HCT116 (cell line): ENCODE measurements at regions not wholly inside any gene's neighbourhood (a gene's known extent, or its start where the extent isn't known, plus 50 kb on each side); places are given as distances from the start of the nearest gene placed in this dataset.

ENCODE experiments used
- ATAC-seq: fragments of 200-7000 bp; cut with Tn5 transposase; 2 replicates; pipeline ENCODE4 v1.9.1; 2020; ENCODE audit warnings: mild to moderate bottlenecking, moderate library complexity
- BruUV-seq: library from RNA; stranded (reverse); fragments of 400-500 nt; replicated peaks from 2 replicates; lab custom pipeline; 2021; lab: Mats Ljungman, UMichigan
- CTCF ChIA-PET: fragments of 300-600 bp; sonication (Branson Sonifier 250); formaldehyde crosslinking; loops from one replicate; lab custom pipeline; 2021; ENCODE audit warnings: antibody characterized with exemption; lab: Charles Lee
- POLR2A ChIA-PET: fragments of 300-600, 350-600 bp; sonication (Branson Sonifier 250); formaldehyde crosslinking; loops from one replicate; lab custom pipeline; 2021; ENCODE audit warnings: antibody characterized with exemption; lab: Charles Lee
- RAD21 ChIA-PET, 2 experiments: fragments of 300-600 bp; sonication (Branson Sonifier 250); formaldehyde crosslinking; loops; one replicate each; lab custom pipeline; 2023; ENCODE audit warnings: low total read pairs in 2 of 2; ENCODE audit not compliant: uncharacterized antibody in 2 of 2, unreplicated experiment in 2 of 2, low non-redundant PET in 1 of 2; lab: Charles Lee
- DNase-seq: peaks from one replicate; pipeline ENCODE4 v3.0.0-alpha.2; 2010; ENCODE audit warnings: low read depth, low spot score
- H2AFZ ChIP-seq: fragments of 200-600 bp; shearing (Covaris generic), sonication (generic); 2 replicates; pipeline ENCODE4 v1.6.1; 2017; ENCODE audit warnings: low read depth, mixed run types, mixed read lengths, antibody characterized with exemption, low read length; ENCODE audit not compliant: poor library complexity, severe bottlenecking
- H3K27ac ChIP-seq: 2 replicates; pipeline ENCODE4 v1.5.1; 2012; ENCODE audit warnings: low read depth, low read length
- H3K27me3 ChIP-seq: fragments of 200-600 bp; sonication (generic); 2 replicates; pipeline ENCODE4 v1.6.1; 2016; ENCODE audit warnings: mixed run types, low read length, mixed read lengths; ENCODE audit not compliant: insufficient read depth
- H3K36me3 ChIP-seq, 2 experiments: fragments of 200-500 bp in 1 of 2; fragments of 200-600 bp in 1 of 2; sonication (Bioruptor generic) in 1 of 2; sonication (generic) in 1 of 2; 2 replicates each; pipeline versions ENCODE4 v1.5.1 to v1.6.1; 2014 to 2016; ENCODE audit warnings: low read length in 2 of 2, inconsistent platforms in 1 of 2, mixed read lengths in 1 of 2, mixed run types in 1 of 2; ENCODE audit not compliant: insufficient read depth in 2 of 2, control insufficient read depth in 1 of 2
- H3K4me1 ChIP-seq, 2 experiments: fragments of 200-600 bp in 1 of 2; sonication (generic) in 1 of 2; 2 replicates each; pipeline versions ENCODE4 v1.5.1 to v1.6.1; 2012 to 2017; ENCODE audit warnings: low read length in 2 of 2, inconsistent platforms in 1 of 2, mild to moderate bottlenecking in 1 of 2, mixed read lengths in 1 of 2, mixed run types in 1 of 2, moderate library complexity in 1 of 2; ENCODE audit not compliant: insufficient read depth in 2 of 2, control insufficient read depth in 1 of 2
- H3K4me2 ChIP-seq: fragments of 200-600 bp; sonication (generic); 2 replicates; pipeline ENCODE4 v1.6.1; 2017; ENCODE audit warnings: mixed run types, low read length, mixed read lengths
- H3K4me3 ChIP-seq, 2 experiments: fragments of 200-600 bp in 1 of 2; sonication (generic) in 1 of 2; replicated peaks in 1 of 2; 2 replicates each; pipeline ENCODE4 v1.5.1; 2011 to 2016; ENCODE audit warnings: low read length in 2 of 2, control low read depth in 1 of 2, low read depth in 1 of 2, mild to moderate bottlenecking in 1 of 2, mixed read lengths in 1 of 2, mixed run types in 1 of 2
- H3K79me2 ChIP-seq: fragments of 200-600 bp; sonication (generic); 2 replicates; pipeline ENCODE4 v1.6.1; 2017; ENCODE audit warnings: mild to moderate bottlenecking, mixed run types, low read length, moderate library complexity, mixed read lengths; ENCODE audit not compliant: insufficient read depth
- H3K9ac ChIP-seq: fragments of 200-600 bp; sonication (generic); 2 replicates; pipeline ENCODE4 v1.6.1; 2016; ENCODE audit warnings: low read length, mixed read lengths
- H3K9me2 ChIP-seq: fragments of 200-600 bp; sonication (generic), shearing (Covaris generic); 2 replicates; pipeline ENCODE4 v1.6.1; 2017; ENCODE audit warnings: mixed run types, mild to moderate bottlenecking, moderate library complexity; ENCODE audit not compliant: insufficient read depth
- H3K9me3 ChIP-seq, 2 experiments: fragments of 200-500 bp in 1 of 2; fragments of 200-600 bp in 1 of 2; sonication (Bioruptor generic) in 1 of 2; sonication (generic) in 1 of 2; 2 replicates each; pipeline ENCODE4 v1.6.1; 2014 to 2017; ENCODE audit warnings: low read length in 2 of 2, mixed read lengths in 2 of 2, inconsistent platforms in 1 of 2, low read depth in 1 of 2, mild to moderate bottlenecking in 1 of 2, mixed run types in 1 of 2, moderate library complexity in 1 of 2; ENCODE audit not compliant: control insufficient read depth in 1 of 2, insufficient read depth in 1 of 2
- H4K20me1 ChIP-seq: fragments of 200-600 bp; sonication (generic), shearing (Covaris generic); 2 replicates; pipeline ENCODE4 v1.6.1; 2017; ENCODE audit warnings: mixed run types, mild to moderate bottlenecking, moderate library complexity; ENCODE audit not compliant: insufficient read depth
- CBX3 ChIP-seq: IDR thresholded peaks from 2 replicates; pipeline ENCODE4 v1.6.1; 2012; ENCODE audit warnings: low read depth
- CEBPB ChIP-seq: IDR thresholded peaks from 2 replicates; pipeline ENCODE4 v1.6.1; 2012; ENCODE audit warnings: low read depth
- ELF1 ChIP-seq: IDR thresholded peaks from 2 replicates; pipeline ENCODE4 v1.6.1; 2012; ENCODE audit warnings: low read depth, borderline replicate concordance
- EZH2 ChIP-seq: fragments of 200-600 bp; sonication (generic); IDR thresholded peaks from 2 replicates; pipeline ENCODE4 v1.6.1; 2017; ENCODE audit warnings: antibody characterized with exemption, mixed run types
- EZH2phosphoT487 ChIP-seq: fragments of 200-600 bp; IDR thresholded peaks from 2 replicates; pipeline ENCODE4 v1.6.1; 2018; ENCODE audit warnings: antibody characterized with exemption, borderline replicate concordance
- FOSL1 ChIP-seq: IDR thresholded peaks from 2 replicates; pipeline ENCODE4 v1.6.1; 2012; ENCODE audit warnings: low read depth
- JUND ChIP-seq: IDR thresholded peaks from 2 replicates; pipeline ENCODE4 v1.6.1; 2012
- POLR2A ChIP-seq: IDR thresholded peaks from 2 replicates; pipeline ENCODE4 v1.7.0; 2011; ENCODE audit warnings: borderline replicate concordance; ENCODE audit not compliant: insufficient read depth, insufficient read length; ENCODE audit errors: extremely low read depth
- POLR2AphosphoS5 ChIP-seq: IDR thresholded peaks from 2 replicates; pipeline ENCODE4 v1.6.1; 2011; ENCODE audit warnings: mild to moderate bottlenecking, low read depth, low read length, moderate library complexity
- RAD21 ChIP-seq: IDR thresholded peaks from 2 replicates; pipeline ENCODE4 v1.6.1; 2012; ENCODE audit warnings: low read depth, mild to moderate bottlenecking
- SIN3A ChIP-seq: IDR thresholded peaks from 2 replicates; pipeline ENCODE4 v1.6.1; 2012; ENCODE audit warnings: low read depth
- SP1 ChIP-seq: IDR thresholded peaks from 2 replicates; pipeline ENCODE4 v1.6.1; 2012; ENCODE audit warnings: low read depth
- SRF ChIP-seq: IDR thresholded peaks from 2 replicates; pipeline ENCODE4 v1.6.1; 2012; ENCODE audit warnings: low read depth
- TCF7L2 ChIP-seq: IDR thresholded peaks from 2 replicates; pipeline ENCODE4 v1.7.0; 2011; ENCODE audit warnings: borderline replicate concordance, inconsistent platforms; ENCODE audit not compliant: insufficient read depth, insufficient read length; ENCODE audit errors: extremely low read depth
- YY1 ChIP-seq: IDR thresholded peaks from 2 replicates; pipeline ENCODE4 v1.6.1; 2011; ENCODE audit warnings: low read length, low read depth, moderate library complexity, mild to moderate bottlenecking; ENCODE audit not compliant: insufficient replicate concordance; ENCODE audit errors: extremely low read depth
- ZFX ChIP-seq: fragments of 450-650 bp; IDR thresholded peaks from 2 replicates; pipeline ENCODE4 v1.6.1; 2017
- ZNF274 ChIP-seq: fragments of 200-500 bp; sonication (Bioruptor generic); IDR thresholded peaks from 2 replicates; pipeline ENCODE4 v1.6.1; 2014; ENCODE audit warnings: mild to moderate bottlenecking, low read depth, low read length, inconsistent platforms
- intact Hi-C: fragments of 100-400 bp; cut with micrococcal nuclease; formaldehyde crosslinking; loops from 2 replicates; pipeline ENCODE4 v1.10.0; 2022
- TF ChIP-seq, protein P1 (sequence below): IDR thresholded peaks from 2 replicates; pipeline ENCODE4 v1.6.1; 2012
- TF ChIP-seq, protein P2 (sequence below): IDR thresholded peaks from 2 replicates; pipeline ENCODE4 v1.6.1; 2012
- TF ChIP-seq, protein P3 (sequence below): IDR thresholded peaks from 2 replicates; pipeline ENCODE4 v1.6.1; 2012; ENCODE audit warnings: low read depth

DNA sequence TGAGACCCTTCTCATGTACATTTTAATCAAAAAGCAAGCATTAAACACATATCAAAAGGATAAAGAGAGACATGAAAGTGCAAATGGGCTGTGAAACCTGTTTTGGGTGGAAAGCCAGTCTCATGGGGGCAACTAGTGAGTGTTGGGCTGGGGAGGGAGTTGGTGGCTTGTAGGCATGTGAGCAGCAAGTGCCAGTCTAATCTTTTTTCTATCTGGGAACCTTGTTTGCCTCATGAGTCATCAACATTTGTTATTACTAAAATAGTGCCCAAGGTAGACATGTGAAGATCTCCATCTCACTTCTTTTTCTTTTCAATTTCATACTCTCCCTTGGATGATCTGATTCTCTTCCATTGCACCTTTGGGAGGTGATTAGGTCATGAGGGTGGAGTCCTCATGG lies 613.9 kb upstream of the GYPC start:
- Histone ChIP-seq H3K9ac (no peak overlapping the region), H3K9me2 (no peaks in the 10 kb centered on the region), H3K4me1 (no peaks in the 10 kb centered on the region), H4K20me1 (no peaks in the 10 kb centered on the region), H3K4me3 (no peak overlapping the region), H3K27ac (no peak overlapping the region), H2AFZ (no peak overlapping the region), H3K79me2 (no peaks in the 10 kb centered on the region), H3K4me2 (no peak overlapping the region), H3K36me3 (no peaks in the 10 kb centered on the region), H3K9me3 (peaks cover 3 to 8% of the 10 kb centered on the region in 2 experiments; a peak in 2 of 4 replicates), H3K27me3 (no peaks in the 10 kb centered on the region)
- DNase-seq: no peak
- TF ChIP-seq CEBPB: no peak
- no peak for TF ChIP-seq ELF1
- TF ChIP-seq, protein P1, sequence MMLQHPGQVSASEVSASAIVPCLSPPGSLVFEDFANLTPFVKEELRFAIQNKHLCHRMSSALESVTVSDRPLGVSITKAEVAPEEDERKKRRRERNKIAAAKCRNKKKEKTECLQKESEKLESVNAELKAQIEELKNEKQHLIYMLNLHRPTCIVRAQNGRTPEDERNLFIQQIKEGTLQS: no peak
- no peak for TF ChIP-seq TCF7L2
- no peak for TF ChIP-seq POLR2A
- TF ChIP-seq, protein P2, sequence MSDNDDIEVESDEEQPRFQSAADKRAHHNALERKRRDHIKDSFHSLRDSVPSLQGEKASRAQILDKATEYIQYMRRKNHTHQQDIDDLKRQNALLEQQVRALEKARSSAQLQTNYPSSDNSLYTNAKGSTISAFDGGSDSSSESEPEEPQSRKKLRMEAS: no peak
- no peak for TF ChIP-seq SRF
- no peak for TF ChIP-seq YY1
- no peak for TF ChIP-seq SIN3A
- TF ChIP-seq POLR2AphosphoS5: no peak
- TF ChIP-seq ZNF274: no peak
- no peak for TF ChIP-seq EZH2
- TF ChIP-seq JUND: no peak
- TF ChIP-seq FOSL1: no peak
- TF ChIP-seq RAD21: no peak
- TF ChIP-seq, protein P3, sequence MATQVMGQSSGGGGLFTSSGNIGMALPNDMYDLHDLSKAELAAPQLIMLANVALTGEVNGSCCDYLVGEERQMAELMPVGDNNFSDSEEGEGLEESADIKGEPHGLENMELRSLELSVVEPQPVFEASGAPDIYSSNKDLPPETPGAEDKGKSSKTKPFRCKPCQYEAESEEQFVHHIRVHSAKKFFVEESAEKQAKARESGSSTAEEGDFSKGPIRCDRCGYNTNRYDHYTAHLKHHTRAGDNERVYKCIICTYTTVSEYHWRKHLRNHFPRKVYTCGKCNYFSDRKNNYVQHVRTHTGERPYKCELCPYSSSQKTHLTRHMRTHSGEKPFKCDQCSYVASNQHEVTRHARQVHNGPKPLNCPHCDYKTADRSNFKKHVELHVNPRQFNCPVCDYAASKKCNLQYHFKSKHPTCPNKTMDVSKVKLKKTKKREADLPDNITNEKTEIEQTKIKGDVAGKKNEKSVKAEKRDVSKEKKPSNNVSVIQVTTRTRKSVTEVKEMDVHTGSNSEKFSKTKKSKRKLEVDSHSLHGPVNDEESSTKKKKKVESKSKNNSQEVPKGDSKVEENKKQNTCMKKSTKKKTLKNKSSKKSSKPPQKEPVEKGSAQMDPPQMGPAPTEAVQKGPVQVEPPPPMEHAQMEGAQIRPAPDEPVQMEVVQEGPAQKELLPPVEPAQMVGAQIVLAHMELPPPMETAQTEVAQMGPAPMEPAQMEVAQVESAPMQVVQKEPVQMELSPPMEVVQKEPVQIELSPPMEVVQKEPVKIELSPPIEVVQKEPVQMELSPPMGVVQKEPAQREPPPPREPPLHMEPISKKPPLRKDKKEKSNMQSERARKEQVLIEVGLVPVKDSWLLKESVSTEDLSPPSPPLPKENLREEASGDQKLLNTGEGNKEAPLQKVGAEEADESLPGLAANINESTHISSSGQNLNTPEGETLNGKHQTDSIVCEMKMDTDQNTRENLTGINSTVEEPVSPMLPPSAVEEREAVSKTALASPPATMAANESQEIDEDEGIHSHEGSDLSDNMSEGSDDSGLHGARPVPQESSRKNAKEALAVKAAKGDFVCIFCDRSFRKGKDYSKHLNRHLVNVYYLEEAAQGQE: no peak
- TF ChIP-seq ZFX: no peak
- TF ChIP-seq EZH2phosphoT487: no peak
- TF ChIP-seq SP1: no peak
- TF ChIP-seq CBX3: no peak
- ATAC-seq: no peak
- intact Hi-C loops: no loop called here
- RAD21 ChIA-PET: no interaction called here
- POLR2A ChIA-PET: no interaction called here
- BruUV-seq: no TSS peak
- CTCF ChIA-PET: no interaction called here
